ENCODE measurements at regions not wholly inside any gene's neighbourhood (a gene's known extent, or its start where the extent isn't known, plus 50 kb on each side); places are given as distances from the start of the nearest gene placed in this dataset.

GRCh38 chr7:47647918-47648250, 66.0 kb upstream of the TNS3 start:
- ATAC-seq (ENCODE audit: low read depth) (no peak), DNase-seq (no peak)
- dilution Hi-C loops (cut with HindIII; ENCODE audit: low sequenced_read_pairs, unreplicated experiment) (no loop called here), in situ Hi-C loops (cut with MboI; ENCODE audit: low sequenced_read_pairs) (no loop called here), intact Hi-C loops (cut with micrococcal nuclease) (no loop called here)
- Histone ChIP-seq H2BK15ac (ENCODE audit: low read depth, low read length) (peak overlapping the region; percentile 93; the same call in 2 of the 3 replicates), H3K4ac (ENCODE audit: low read depth, low read length) (peak overlapping the region; percentile 56), H2BK20ac (ENCODE audit: low read depth, low read length) (peak overlapping the region; percentile 94), H4K91ac (ENCODE audit: insufficient read depth, low read depth, low read length) (peak overlapping the region; percentile 90; the same call in 1 of the 2 replicates), H3K4me1 (ENCODE audit: control insufficient read depth, insufficient read depth, low read length) (peaks cover 27% of the 10 kb centered on the region), H2BK5ac (ENCODE audit: low read depth, low read length, poor library complexity, severe bottlenecking) (no peak overlapping the region), H4K5ac (ENCODE audit: low read depth, low read length) (no peak overlapping the region), H3K4me3 (ENCODE audit: insufficient read depth, low read depth, low read length) (no peak overlapping the region), H3K56ac (ENCODE audit: extremely low read depth, insufficient read depth, low read length) (no peak overlapping the region), H2AK5ac (ENCODE audit: low read depth, low read length) (peak overlapping the region; percentile 78; the same call in 1 of the 2 replicates), H3K23ac (ENCODE audit: low read depth, low read length) (0 out of 2 replicates have a peak overlapping the region, but pooled peaks have one; percentile 83), H4K20me1 (ENCODE audit: insufficient read depth, low read length) (no peaks in the 10 kb centered on the region), H3K9me3 (ENCODE audit: control insufficient read depth, insufficient read depth, low read length) (no peaks in the 10 kb centered on the region; the same call in none of the 2 replicates), H2AFZ (replicated peaks; ENCODE audit: low read length, poor library complexity) (no peak overlapping the region), H4K8ac (ENCODE audit: low read depth in 2 of 2, low read length in 2 of 2) (peak overlapping the region; percentile 53 to 63; a peak in 3 of 4 replicates), H3K14ac (replicated peaks; ENCODE audit: low read depth, low read length) (peak overlapping the region; percentile 3; the same call in 1 of the 2 replicates), H2AK9ac (replicated peaks; ENCODE audit: low read depth, low read length, poor library complexity) (no peak overlapping the region), H3K27me3 (ENCODE audit: control insufficient read depth, insufficient read depth, low read length) (no peaks in the 10 kb centered on the region; the same call in 1 of the 2 replicates), H3K79me1 (ENCODE audit: low read depth in 1 of 2, low read length in 2 of 2) (no peaks in the 10 kb centered on the region; a peak in 1 of 4 replicates), H3K4me2 (ENCODE audit: low read depth, low read length) (no peak overlapping the region), H3K36me3 (ENCODE audit: control insufficient read depth, insufficient read depth, low read length) (no peaks in the 10 kb centered on the region), H2BK120ac (ENCODE audit: low read depth, low read length) (peak overlapping the region; percentile 99), H3K9ac (ENCODE audit: low read depth, low read length) (no peak overlapping the region), H3K9me1 (ENCODE audit: insufficient read depth, low read length) (peaks cover 18% of the 10 kb centered on the region; the same call in 1 of the 2 replicates), H3K27ac (ENCODE audit: insufficient read depth, low read length) (no peak overlapping the region), H3K18ac (ENCODE audit: low read depth, low read length) (peak overlapping the region; percentile 16; the same call in 1 of the 2 replicates)
- no TSS peak for BruUV-seq (replicated peaks)
- ChIA-PET CTCF (interaction anchor here (0.6 kb wide), 1 partner anchor 106 kb away, joined by 3 read pairs; no protein-coding TSS in a partner anchor), POLR2A (ENCODE audit: unreplicated experiment) (no interaction called here)
- WGBS, 2 experiments (ENCODE audit: extremely low coverage in 2 of 2, insufficient read length in 1 of 2) = no CpG with 5 or more reads among the region's 2 CpGs
- TF ChIP-seq POLR2A (IDR thresholded peaks at IDR 0.05; ENCODE audit: low read depth, low read length) (no peak), RFX5 (IDR thresholded peaks at IDR 0.05; ENCODE audit: low read depth, low read length) (no peak), BHLHE40 (IDR thresholded peaks at IDR 0.05; ENCODE audit: low read depth, low read length) (no peak), MXI1 (IDR thresholded peaks at IDR 0.05; ENCODE audit: borderline replicate concordance, low read depth, low read length) (no peak), CHD1 (IDR thresholded peaks at IDR 0.05; ENCODE audit: low read depth, low read length) (no peak), CTCF (conservative IDR thresholded peaks at IDR 0.05; ENCODE audit: low read depth, low read length) (no peak), MAFK (IDR thresholded peaks at IDR 0.05; ENCODE audit: low read depth, low read length) (no peak), MAZ (IDR thresholded peaks at IDR 0.05; ENCODE audit: borderline replicate concordance, low read depth, low read length) (no peak), RAD21 (IDR thresholded peaks at IDR 0.05; ENCODE audit: low read length) (no peak), NFE2L2 (IDR thresholded peaks at IDR 0.05; ENCODE audit: low read depth, low read length) (no peak), SMC3 (IDR thresholded peaks at IDR 0.05; ENCODE audit: low read depth, low read length) (no peak), RCOR1 (IDR thresholded peaks at IDR 0.05; ENCODE audit: insufficient replicate concordance, low read length) (no peak), FOS (IDR thresholded peaks at IDR 0.05; ENCODE audit: low read depth, low read length) (no peak), CEBPB (IDR thresholded peaks at IDR 0.05; ENCODE audit: low read depth, low read length) (no peak)
- TF ChIP-seq, protein P1, sequence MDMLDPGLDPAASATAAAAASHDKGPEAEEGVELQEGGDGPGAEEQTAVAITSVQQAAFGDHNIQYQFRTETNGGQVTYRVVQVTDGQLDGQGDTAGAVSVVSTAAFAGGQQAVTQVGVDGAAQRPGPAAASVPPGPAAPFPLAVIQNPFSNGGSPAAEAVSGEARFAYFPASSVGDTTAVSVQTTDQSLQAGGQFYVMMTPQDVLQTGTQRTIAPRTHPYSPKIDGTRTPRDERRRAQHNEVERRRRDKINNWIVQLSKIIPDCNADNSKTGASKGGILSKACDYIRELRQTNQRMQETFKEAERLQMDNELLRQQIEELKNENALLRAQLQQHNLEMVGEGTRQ (IDR thresholded peaks at IDR 0.05; ENCODE audit: low read depth, low read length) = no peak
- TF ChIP-seq, protein P2, sequence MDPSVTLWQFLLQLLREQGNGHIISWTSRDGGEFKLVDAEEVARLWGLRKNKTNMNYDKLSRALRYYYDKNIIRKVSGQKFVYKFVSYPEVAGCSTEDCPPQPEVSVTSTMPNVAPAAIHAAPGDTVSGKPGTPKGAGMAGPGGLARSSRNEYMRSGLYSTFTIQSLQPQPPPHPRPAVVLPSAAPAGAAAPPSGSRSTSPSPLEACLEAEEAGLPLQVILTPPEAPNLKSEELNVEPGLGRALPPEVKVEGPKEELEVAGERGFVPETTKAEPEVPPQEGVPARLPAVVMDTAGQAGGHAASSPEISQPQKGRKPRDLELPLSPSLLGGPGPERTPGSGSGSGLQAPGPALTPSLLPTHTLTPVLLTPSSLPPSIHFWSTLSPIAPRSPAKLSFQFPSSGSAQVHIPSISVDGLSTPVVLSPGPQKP (IDR thresholded peaks at IDR 0.05; ENCODE audit: borderline replicate concordance, low read depth, low read length) = no peak
